Hematopoietic multipotent progenitor cell treated with erythropoietin and hydrocortisone succinate and interleukin-3 and kit ligand, for 4 days (in vitro differentiated cells): ENCODE measurements at regions not wholly inside any gene's neighbourhood (a gene's known extent, or its start where the extent isn't known, plus 50 kb on each side); places are given as distances from the start of the nearest gene placed in this dataset.
A peak's percentile ranks its signal among the peaks of the same experiment; 100 is the strongest.

ENCODE experiments used
- DNase-seq: peaks from one replicate; pipeline ENCODE4 v3.0.0-alpha.2; 2015

GRCh38 chr3:116849261-116849688 lies 139.7 kb downstream of the TUSC7 start:
- DNase-seq, result no peak

- DNase-seq, result no peak
Measured at GRCh38 chr3:116852803-116853202, 143.2 kb downstream of the TUSC7 start.

GRCh38 chr3:116863270-116863770 lies 153.7 kb downstream of the TUSC7 start:
- DNase-seq, result no peak

- DNase-seq, result peak; percentile 30
Measured at GRCh38 chr3:116863822-116864589, 154.4 kb downstream of the TUSC7 start.

GRCh38 chr3:116864590-116864927 lies 155.0 kb downstream of the TUSC7 start:
- DNase-seq, result no peak

GRCh38 chr3:116870379-116870778 lies 160.8 kb downstream of the TUSC7 start:
- DNase-seq, result no peak

GRCh38 chr3:116871905-116872304 lies 162.3 kb downstream of the TUSC7 start:
- no peak for DNase-seq

- DNase-seq, result no peak
Measured at GRCh38 chr3:116872688-116873087, 163.1 kb downstream of the TUSC7 start.

- no peak for DNase-seq
Measured at GRCh38 chr3:116873142-116873541, 163.6 kb downstream of the TUSC7 start.

GRCh38 chr3:116877968-116878367 lies 168.4 kb downstream of the TUSC7 start:
- no peak for DNase-seq

GRCh38 chr3:116886202-116886893 lies 176.8 kb downstream of the TUSC7 start:
- no peak for DNase-seq

GRCh38 chr3:116896116-116896515 lies 186.5 kb downstream of the TUSC7 start:
- DNase-seq, result no peak

- DNase-seq, result no peak
Measured at GRCh38 chr3:116897382-116897781, 187.8 kb downstream of the TUSC7 start.

GRCh38 chr3:116899253-116899652 lies 189.7 kb downstream of the TUSC7 start:
- no peak for DNase-seq

GRCh38 chr3:116905334-116905733 lies 195.8 kb downstream of the TUSC7 start:
- DNase-seq, result no peak

- no peak for DNase-seq
Measured at GRCh38 chr3:116905794-116906193, 196.2 kb downstream of the TUSC7 start.

- no peak for DNase-seq
Measured at GRCh38 chr3:116912116-116912515, 202.5 kb downstream of the TUSC7 start.

GRCh38 chr3:116914004-116914403 lies 204.4 kb downstream of the TUSC7 start:
- no peak for DNase-seq

- no peak for DNase-seq
Measured at GRCh38 chr3:116916836-116917235, 207.3 kb downstream of the TUSC7 start.

GRCh38 chr3:116920826-116921610 lies 211.4 kb downstream of the TUSC7 start:
- no peak for DNase-seq

- DNase-seq, result no peak
Measured at GRCh38 chr3:116927918-116928317, 218.3 kb downstream of the TUSC7 start.

GRCh38 chr3:116929505-116930222 lies 220.1 kb downstream of the TUSC7 start:
- no peak for DNase-seq

- no peak for DNase-seq
Measured at GRCh38 chr3:116930786-116931185, 221.2 kb downstream of the TUSC7 start.
